ENCODE measurements at regions not wholly inside any gene's neighbourhood (a gene's known extent, or its start where the extent isn't known, plus 50 kb on each side); places are given as distances from the start of the nearest gene placed in this dataset.
"Not testable (repeated sequence)": the region's sequence is repeated elsewhere in the genome, so short reads cannot be mapped to it uniquely, and the experiment has no call there.

DNA sequence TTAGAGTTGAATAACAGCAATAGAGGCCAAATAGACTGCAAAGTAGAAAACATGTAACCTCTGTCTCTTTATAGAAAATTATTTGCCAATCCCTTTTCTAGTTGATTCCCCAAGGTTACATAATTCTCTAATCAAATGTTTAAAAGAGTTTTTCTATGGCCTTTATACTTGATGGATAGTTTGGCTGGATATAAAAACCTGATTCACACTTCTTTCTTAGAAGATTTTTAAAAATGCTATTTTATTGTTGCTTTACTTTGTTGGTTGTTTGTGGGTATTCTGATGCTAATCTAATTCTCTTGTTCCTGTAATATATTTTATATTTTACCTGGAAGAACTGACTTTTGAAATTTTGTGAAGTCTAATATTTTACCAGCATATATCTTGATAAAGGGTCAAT, 331.1 kb upstream of the MTPN start:
- no peak for DNase-seq

GRCh38 chr7:136303162-136303561, 326.0 kb upstream of the MTPN start:
- DNase-seq, result no peak

DNA sequence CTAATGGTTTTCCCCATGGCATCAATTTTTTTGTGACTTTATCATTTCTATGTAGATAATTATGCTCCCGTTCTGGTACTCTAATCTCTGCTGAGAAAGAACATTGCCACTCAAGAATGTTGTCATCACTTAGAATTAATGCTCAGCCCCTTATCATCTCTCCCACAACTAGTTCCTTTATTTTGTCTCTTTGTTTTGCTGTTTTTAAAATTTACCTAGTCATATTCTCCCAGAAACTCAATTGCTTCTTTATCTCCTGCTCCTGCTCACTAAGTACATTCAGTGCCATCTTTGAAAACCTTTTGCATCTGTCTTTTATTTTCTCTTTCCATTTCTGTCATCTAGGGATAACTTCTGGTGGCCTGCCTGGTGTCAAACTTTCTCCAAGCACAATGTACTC, 324.9 kb upstream of the MTPN start:
- no peak for DNase-seq

DNA sequence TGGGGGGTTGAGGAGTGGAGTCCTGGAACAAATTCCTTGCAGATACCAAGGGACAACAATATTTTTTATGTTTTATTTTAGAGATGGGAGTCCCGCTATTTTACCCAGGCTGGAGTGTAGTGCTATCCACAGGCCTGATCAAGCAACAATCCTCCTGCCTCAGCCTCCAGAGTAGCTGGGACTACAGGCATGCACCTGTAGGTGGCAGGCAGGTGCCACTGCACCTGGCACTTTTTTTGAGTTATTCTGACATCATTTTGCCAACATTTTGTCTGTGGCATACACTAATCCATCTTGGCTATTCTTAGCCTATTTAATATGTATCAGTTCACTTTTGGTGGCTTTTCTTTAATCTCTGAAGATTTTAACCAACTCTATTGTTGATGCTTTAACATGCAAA, 317.8 kb upstream of the MTPN start:
- DNase-seq, result no peak

DNA sequence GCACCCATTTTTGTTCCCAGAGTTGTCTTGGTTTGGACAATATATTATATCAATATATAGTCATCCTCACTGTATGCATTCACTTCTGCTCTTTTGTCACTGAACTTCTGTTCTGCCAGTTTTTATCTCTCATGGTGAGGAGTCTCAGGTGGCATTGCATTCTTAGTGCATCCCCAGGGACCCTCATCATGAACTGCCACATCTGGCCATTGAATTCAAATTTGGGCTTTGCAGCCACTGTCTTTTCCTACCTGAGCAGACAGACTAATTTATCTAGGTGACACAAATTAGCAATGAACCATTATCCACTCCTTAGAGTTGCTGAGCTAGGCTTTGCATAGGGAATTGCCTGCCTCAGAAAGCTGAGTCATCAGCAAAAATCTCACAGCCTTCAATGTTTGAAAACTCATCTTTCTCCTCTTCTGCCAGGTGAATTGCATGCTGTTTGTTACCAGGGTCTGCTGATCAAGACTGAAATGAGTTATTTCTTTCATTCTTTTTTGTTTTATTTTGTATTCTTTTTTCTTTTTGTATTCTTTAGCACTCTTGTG, 316.8 kb upstream of the MTPN start:
- DNase-seq, result no peak

GRCh38 chr7:136293272-136293671, 316.1 kb upstream of the MTPN start:
- no peak for DNase-seq

- no peak for DNase-seq
Measured at GRCh38 chr7:136292365-136292764, 315.2 kb upstream of the MTPN start.

GRCh38 chr7:136290351-136290750, 313.2 kb upstream of the MTPN start:
- no peak for DNase-seq

- DNase-seq, result no peak
Measured at GRCh38 chr7:136278057-136278456, 300.9 kb upstream of the MTPN start.

GRCh38 chr7:136275794-136276193, 298.6 kb upstream of the MTPN start:
- DNase-seq, result no peak

DNA sequence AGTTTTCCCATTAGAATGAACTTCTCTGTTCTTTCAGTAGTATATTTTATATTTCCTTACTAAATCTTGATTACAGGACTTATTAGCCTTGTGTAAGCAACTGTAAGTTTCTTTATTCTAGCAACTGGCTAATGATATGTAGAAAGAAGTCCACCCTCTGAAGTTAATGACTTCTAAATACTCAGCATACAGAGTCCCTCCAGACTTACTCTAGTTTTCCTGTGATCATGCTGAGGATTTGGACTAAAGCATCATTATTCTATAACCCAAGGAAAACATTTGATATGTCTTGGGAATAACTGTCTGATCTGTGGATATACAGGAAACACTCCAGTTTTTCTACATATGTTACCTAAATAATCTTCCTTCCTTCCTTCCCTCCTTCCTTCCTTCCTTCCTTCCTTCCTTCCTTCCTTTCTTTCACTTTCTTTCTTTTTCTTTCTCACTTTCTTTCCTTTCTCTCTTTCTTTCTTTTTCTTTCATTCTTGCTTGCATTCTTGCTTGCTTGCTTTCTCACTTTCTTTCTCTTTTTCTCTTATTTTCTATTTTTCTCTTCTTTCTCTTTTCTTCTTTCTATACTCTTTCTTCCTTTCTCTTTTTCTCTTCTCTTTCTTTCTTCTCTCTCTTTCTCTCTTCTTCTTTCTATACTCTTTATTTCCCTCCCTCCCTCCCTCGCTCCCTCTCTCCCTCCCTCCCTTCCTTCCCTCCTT, 297.6 kb upstream of the MTPN start:
- DNase-seq, result no peak

DNA sequence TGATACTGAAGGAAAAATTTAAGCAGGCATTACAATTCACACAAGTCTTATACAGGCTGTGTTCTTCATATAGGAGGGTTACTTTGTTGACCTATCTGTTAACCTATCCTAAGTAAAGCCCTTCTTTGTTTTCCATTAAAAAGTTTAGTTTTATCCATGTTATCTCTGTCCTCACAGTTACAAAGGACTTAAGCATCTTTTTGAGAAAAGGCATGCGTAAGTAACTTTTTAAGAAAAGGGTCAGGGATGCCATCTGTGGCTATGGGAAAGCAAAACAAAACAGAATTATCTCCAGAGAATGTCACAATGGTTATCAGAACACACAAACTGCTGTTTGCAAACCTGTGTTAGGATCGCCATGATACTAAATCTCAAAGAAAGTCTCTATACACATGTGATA, 295.8 kb upstream of the MTPN start:
- DNase-seq, result no peak

- DNase-seq, result no peak
Measured at GRCh38 chr7:136267822-136268221, 290.7 kb upstream of the MTPN start.

DNA sequence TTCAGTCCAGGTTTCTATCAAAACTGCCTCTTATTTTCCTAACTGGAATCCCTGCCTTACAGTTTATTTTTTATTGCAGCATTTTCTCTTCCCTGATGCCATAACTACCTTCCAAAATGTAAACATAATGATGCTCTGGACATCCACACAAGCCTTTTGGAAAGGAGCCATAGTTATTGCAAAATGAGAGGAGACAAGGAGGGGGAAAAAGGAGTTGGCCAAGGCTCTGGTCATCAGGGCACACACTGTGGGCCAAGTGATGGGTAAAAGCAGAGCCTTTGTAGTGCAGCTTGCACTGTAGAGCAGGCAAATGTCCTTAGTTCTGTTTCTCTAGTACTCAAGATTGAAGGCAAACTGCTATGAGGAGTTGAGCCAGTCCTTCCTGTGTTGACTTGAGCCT, 289.3 kb upstream of the MTPN start:
- no peak for DNase-seq

GRCh38 chr7:136264304-136264703, 287.1 kb upstream of the MTPN start:
- DNase-seq, result not testable (repeated sequence)

- peak; percentile 17 for DNase-seq
Measured at GRCh38 chr7:136263112-136263860, 286.1 kb upstream of the MTPN start.

DNA sequence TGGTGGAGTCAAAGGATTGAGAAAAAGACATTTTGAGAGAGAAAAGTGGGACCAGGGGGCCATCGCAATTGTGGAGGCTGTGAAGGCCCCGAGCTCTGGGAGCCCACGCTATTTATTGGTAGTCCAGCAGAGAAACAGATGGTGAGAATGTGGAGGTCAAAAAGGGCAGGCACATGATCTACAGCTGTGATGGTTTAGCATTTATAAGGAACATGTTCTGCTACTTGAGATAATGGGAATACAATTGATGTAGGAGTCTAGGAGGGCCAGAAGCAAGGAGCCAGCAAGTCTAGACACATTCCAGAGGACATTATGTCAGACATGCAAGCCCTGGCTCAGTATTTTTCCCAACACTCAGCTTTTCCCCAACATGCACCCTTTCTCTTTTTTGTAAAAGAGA, 283.4 kb upstream of the MTPN start:
- not testable (repeated sequence) for DNase-seq

- DNase-seq, result no peak
Measured at GRCh38 chr7:136259074-136259473, 281.9 kb upstream of the MTPN start.

DNA sequence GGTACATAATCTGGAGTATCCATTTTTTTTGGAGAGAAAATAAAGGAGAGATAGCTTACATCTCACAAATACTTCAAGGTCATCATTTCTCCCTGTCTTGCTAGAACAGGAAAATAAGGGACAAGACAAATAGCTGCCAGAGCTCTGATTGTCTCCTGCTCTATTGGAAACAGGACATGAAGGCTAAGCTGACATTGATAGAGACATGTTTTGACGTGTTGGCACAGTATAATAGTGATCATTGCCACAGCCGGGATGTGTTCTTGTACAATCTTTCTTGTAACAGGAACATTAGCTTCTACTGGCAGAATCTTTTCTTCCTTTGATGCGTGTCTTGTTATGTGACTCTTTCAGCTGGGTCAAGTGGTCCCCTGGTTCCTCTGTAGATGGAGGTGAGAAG, 279.3 kb upstream of the MTPN start:
- no peak for DNase-seq

GRCh38 chr7:136254148-136254547, 277.0 kb upstream of the MTPN start:
- no peak for DNase-seq

DNA sequence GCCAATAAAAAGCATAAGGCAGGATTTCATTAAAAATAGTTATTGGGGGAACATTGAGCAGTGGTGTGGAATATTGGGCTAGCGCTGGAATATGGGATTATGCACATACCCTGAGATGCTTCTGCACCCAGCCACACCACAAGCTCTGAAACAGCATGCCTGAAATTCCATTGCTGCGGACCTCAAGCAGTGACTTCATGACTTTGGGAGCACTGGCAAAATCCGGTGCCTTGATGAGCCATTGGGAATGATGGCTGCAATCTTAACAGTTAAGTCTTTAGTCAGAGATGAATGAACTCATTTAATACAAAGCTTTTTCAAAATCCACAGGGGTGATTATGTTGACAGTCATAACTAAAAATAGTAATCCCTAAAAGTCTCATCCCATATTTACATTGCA, 274.7 kb upstream of the MTPN start:
- no peak for DNase-seq

DNA sequence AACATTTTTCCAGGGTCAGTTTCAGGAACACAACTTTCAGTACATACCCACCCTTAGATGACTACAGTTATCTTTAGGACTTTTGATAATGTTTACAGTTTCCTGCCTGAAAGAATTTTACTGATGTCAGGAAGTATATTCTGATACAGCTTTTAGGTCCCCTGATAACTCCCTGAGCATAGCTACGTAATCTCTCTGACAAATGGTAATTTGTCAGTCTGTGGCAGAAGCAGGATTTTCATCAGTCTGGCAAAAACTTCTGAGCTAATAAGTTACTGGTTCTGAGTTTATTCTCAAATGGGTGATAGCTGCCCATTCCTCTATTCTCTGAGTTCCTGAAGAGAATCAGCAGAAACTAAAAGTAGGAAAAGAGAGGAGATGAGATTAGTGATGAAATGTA, 270.1 kb upstream of the MTPN start:
- DNase-seq, result no peak

DNA sequence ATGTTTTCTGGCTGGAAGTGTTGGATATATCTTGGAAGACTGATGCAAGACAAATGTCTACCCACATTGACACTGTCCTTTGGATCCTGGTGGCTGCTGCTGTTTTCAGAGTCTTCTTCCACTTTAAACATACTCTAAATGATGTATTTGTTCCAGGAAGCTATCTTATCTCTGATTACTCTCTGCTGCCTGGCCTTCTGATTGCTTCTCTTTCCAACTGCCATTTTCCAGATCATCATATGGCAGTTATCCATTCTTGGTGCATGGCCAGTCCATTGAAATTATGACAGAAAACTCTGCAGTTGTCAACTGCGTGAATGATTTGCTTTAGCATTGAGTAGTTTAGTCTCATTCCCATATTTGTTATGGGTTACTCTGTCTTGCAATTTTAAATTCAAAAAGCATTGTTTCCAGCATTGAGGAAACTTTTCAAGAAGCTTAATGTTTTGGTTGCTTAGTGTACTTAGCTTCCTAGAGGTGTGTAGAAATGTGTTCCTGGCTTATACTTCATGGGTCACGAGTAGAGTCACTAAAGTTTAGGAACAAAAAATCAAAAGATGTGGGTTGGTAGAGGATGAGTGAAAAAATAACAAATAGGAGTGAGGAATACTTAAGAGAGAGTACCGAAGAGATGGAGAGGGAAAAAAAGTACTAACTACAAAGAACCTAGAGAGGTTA, 268.3 kb upstream of the MTPN start:
- DNase-seq, result no peak

DNA sequence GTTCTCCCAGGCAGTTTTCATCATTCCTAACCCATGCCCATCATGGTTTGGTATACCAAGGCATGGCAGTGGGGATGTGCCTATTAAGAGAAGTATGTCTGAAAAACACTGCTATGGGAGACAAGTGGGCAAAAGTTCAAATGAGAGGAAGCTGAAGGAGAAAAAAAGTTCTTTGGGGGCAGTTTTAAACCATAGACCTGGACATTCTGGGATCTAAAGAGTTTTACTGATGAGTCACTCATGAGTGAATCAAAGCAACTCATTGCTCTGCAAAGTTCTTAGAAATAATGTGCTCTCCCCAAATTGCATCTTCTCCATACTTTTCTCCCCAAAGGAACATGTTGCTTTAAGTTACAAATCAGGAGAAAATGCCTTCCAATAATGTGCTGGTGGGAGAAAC, 256.9 kb upstream of the MTPN start:
- no peak for DNase-seq

Data from NCI-H2081 treated with DMSO at 0.1 percent for 48 hours (cell line).